Activated CD4-positive, alpha-beta memory T cell treated with anti-CD3 and anti-CD28 coated beads, Interleukin-2, amount 10 ng/mL, durations not matched to agents 7 days and 5 days (primary cell): ENCODE measurements at regions not wholly inside any gene's neighbourhood (a gene's known extent, or its start where the extent isn't known, plus 50 kb on each side); places are given as distances from the start of the nearest gene placed in this dataset.

Source experiments
- CTCF ChIA-PET: fragments of 350-600 bp; sonication (Branson Sonifier 250); formaldehyde crosslinking; loops from one replicate; lab custom pipeline; 2021; ENCODE audit warnings: antibody characterized with exemption, inconsistent platforms; lab: Charles Lee
- POLR2A ChIA-PET: fragments of 350-600 bp; sonication (Branson Sonifier 250); formaldehyde crosslinking; loops from one replicate; lab custom pipeline; 2021; ENCODE audit warnings: antibody characterized with exemption; lab: Charles Lee
- DNase-seq: peaks from one replicate; pipeline ENCODE4 v3.0.0-alpha.2; 2020
- H3K27ac Mint-ChIP-seq: one replicate; pipeline ENCODE4 v1.8.0; 2021; ENCODE audit warnings: mild to moderate bottlenecking, mixed read lengths
- H3K27me3 Mint-ChIP-seq: one replicate; pipeline ENCODE4 v1.8.0; 2021; ENCODE audit warnings: mixed read lengths
- H3K36me3 Mint-ChIP-seq: one replicate; pipeline ENCODE4 v1.8.0; 2021; ENCODE audit warnings: low read depth, mixed read lengths
- H3K4me1 Mint-ChIP-seq: one replicate; pipeline ENCODE4 v1.8.0; 2021; ENCODE audit warnings: mixed read lengths
- H3K4me3 Mint-ChIP-seq: one replicate; pipeline ENCODE4 v1.8.0; 2021; ENCODE audit warnings: mild to moderate bottlenecking, mixed read lengths
- H3K9me3 Mint-ChIP-seq: one replicate; pipeline ENCODE4 v1.8.0; 2021; ENCODE audit warnings: mixed read lengths

DNA sequence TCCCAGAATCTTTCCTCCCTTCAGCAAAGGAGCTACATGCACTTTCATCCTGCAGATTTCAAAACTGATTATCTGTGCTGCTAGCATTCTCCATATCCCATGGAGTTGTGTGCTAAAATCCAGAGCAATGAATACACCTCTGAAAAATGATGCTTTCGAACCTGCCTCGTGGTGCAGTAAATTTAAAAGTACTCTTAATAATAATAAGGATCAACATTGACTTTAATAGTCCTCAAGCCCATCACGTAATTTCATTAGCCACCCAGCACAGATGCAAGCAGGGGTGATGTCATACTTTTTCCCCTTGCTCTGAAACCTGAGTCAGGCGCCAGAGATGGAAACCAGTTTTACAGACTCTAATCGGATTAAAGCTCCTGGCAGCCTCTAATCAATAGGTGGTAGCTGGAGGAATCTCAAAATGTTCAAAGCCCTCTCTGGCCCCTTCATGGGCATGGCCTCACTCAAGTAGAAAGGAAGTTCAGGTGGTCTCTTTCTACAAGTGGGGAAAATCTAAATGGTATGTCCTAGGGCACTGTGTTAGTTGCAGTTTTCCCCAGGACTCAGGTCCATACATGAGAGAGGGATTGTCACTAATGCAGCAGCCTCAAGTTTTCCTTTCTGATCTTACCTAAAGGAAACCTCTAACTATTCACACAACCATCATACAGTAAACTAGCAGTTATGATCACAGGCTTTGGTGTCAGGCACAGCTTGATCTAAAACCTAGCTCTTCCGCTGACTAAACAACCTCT, 221.6 kb upstream of the SLC30A5 start:
- Mint-ChIP-seq H3K36me3 (no peaks in the 10 kb centered on the region), H3K4me1 (no peaks in the 10 kb centered on the region), H3K9me3 (no peaks in the 10 kb centered on the region), H3K27me3 (peaks cover 4% of the 10 kb centered on the region), H3K4me3 (no peak overlapping the region), H3K27ac (no peak overlapping the region)
- no peak for DNase-seq
- CTCF ChIA-PET, result no interaction called here
- POLR2A ChIA-PET, result no interaction called here

DNA sequence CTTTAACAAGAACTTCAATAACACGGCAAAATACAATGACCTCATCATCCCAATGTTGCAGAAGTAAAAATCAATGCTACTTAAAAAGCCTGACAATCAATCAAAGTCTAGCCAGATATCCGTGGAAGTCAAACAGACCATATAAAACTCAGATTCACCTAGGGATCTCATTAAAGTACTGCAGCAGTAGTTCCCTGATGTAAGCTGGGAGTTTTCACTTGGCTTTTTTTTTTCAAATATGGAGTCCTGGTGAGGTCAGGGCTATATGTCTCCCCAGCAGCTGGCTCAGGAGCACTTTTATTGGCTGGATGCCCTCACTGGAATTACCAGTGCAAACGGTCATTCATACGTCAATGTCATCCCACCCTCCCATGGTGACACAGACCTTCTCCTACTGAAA, 220.6 kb upstream of the SLC30A5 start:
- Mint-ChIP-seq H3K36me3 (no peaks in the 10 kb centered on the region), H3K27ac (no peak overlapping the region), H3K27me3 (no peaks in the 10 kb centered on the region), H3K9me3 (no peaks in the 10 kb centered on the region), H3K4me3 (no peak overlapping the region), H3K4me1 (no peaks in the 10 kb centered on the region)
- DNase-seq, result no peak
- CTCF ChIA-PET, result interaction anchor here (0.6 kb wide), 1 partner anchor 227 kb away, joined by 5 read pairs; no protein-coding TSS in a partner anchor
- POLR2A ChIA-PET, result no interaction called here

DNA sequence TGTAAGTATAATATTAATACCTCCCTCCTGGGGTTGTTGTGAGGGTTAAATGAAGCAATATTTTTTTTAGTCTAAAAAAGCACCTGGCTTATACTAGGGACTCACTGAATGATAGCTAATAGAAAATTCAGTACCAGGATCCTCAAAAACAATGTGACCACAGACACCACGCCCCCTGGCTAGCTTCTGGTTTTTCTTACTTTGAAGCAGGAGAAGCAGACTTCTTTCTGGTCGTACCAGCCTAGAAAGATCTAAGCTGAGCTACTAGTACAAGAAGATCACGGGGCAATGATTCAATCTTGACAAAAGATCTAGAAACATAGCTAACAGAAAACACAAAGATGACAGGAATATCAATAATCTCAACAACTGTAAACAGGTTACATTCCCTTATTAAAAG, 218.5 kb upstream of the SLC30A5 start:
- no peak overlapping the region for H3K27ac Mint-ChIP-seq
- no peak for DNase-seq
- CTCF ChIA-PET, result no interaction called here

DNA sequence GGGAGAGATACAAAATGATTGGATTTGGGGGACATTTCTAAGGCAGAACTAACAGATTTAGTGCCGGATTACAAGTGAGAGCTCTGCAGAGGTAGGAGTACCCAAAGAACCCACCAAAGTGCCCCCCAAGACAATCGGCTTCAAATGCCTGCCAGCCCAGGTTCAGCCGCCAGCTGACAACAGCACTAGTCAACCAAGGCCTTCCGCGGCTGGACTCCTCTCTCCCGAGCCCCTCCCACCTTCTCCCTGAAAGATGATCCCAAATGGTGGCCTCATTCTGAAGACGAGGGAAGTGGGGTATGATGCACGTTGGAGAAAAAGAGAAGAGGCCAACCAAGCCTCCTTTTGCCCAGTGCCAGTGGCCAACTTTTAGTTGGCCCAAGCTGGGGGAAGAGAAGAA, 210.4 kb upstream of the SLC30A5 start:
- H3K36me3 Mint-ChIP-seq, result no peaks in the 10 kb centered on the region

More for the DNA sequence above, 218.5 kb upstream of the SLC30A5 start:
- no peaks in the 10 kb centered on the region for H3K36me3 Mint-ChIP-seq
- H3K4me3 Mint-ChIP-seq, result no peak overlapping the region
- no peaks in the 10 kb centered on the region for H3K4me1 Mint-ChIP-seq
- H3K27me3 Mint-ChIP-seq, result no peaks in the 10 kb centered on the region
- POLR2A ChIA-PET, result no interaction called here
- no peaks in the 10 kb centered on the region for H3K9me3 Mint-ChIP-seq

DNA sequence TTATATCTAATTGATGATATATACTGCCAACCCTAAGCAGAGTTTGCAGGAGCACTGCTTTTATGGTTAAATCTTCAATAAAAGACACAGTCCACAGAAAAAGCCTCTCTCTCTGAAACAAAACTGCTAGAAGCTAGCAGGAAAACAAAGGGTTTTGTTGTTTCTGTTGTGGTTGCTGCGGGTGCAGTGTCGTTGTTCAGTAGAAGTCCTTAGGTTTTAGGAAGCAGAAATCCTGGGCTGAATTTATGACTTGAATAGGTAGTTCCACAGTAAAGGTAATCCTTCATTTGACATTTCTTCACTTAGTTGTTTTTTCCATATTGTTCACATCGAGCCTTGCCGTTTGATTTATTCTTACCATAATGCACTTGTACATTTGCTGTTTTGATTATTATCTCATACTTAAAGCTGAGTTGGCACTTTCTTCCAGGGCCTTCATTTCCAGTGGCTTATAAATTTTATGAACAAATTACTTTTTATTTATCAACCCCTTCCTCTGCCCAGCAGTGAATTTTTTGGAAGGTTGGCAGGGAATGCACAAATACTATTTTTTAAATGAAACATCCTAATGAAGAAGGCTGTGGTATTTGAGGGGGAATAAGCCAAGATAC, 209.6 kb upstream of the SLC30A5 start:
- ChIA-PET POLR2A (no interaction called here), CTCF (interaction anchor here (0.7 to 0.9 kb wide), 2 partner anchors 28 to 182 kb away, joined by 3 read pairs; no protein-coding TSS in a partner anchor)
- H3K27ac Mint-ChIP-seq, result no peak overlapping the region
- peaks cover 22% of the 10 kb centered on the region for H3K4me1 Mint-ChIP-seq
- DNase-seq, result no peak
- H3K4me3 Mint-ChIP-seq, result no peak overlapping the region
- H3K9me3 Mint-ChIP-seq, result no peaks in the 10 kb centered on the region
- H3K27me3 Mint-ChIP-seq, result no peaks in the 10 kb centered on the region
- H3K36me3 Mint-ChIP-seq, result no peaks in the 10 kb centered on the region

More for the DNA sequence above, 210.4 kb upstream of the SLC30A5 start:
- CTCF ChIA-PET, result no interaction called here
- no peak for DNase-seq
- Mint-ChIP-seq H3K9me3 (no peaks in the 10 kb centered on the region), H3K27ac (no peak overlapping the region), H3K4me1 (peaks cover 22% of the 10 kb centered on the region), H3K27me3 (no peaks in the 10 kb centered on the region), H3K4me3 (no peak overlapping the region)
- POLR2A ChIA-PET, result no interaction called here

DNA sequence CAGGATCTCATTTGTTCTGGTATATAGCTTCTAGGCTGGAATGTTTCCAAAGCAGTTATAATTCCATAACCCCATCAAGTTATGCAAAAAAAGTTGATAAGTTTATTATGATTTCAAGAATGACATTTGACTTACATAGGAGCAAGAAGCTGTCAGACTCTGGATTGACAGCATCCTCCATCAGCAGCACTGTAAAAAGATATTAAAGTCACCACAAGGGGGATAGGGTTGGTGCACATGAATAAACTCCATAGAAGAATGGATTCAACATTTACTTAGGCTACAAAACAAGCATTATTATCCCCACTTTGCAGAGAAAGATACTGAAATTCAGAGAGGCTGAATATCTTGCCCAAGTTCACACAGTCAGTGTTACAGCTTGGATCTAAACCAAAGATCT, 208.9 kb upstream of the SLC30A5 start:
- Mint-ChIP-seq H3K4me3 (no peak overlapping the region), H3K36me3 (no peaks in the 10 kb centered on the region), H3K4me1 (peaks cover 22% of the 10 kb centered on the region), H3K27me3 (no peaks in the 10 kb centered on the region), H3K9me3 (no peaks in the 10 kb centered on the region), H3K27ac (no peak overlapping the region)
- DNase-seq, result no peak
- CTCF ChIA-PET, result interaction anchor here (0.9 kb wide), 1 partner anchor 27 kb away, joined by 3 read pairs; no protein-coding TSS in a partner anchor
- POLR2A ChIA-PET, result no interaction called here

DNA sequence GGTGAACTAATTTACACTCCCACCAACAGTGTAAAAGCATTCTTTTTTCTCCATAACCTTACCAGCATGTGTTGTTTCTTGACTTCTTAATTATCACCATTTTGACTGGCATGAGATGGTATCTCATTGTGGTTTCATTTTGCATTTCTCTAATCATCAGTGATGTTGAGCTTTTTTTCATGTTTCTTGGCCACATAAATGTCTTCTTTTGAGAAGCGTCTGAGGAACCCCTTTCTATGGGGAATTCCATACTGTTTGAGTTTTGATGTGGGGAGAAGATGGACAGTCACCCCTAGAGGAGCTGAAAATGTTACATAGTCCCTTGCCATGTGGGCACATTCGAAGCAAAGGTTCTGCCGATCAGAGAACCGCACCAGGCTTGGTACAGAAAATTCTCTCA, 207.0 kb upstream of the SLC30A5 start:
- no peaks in the 10 kb centered on the region for H3K27me3 Mint-ChIP-seq
- H3K36me3 Mint-ChIP-seq, result no peaks in the 10 kb centered on the region
- no peak overlapping the region for H3K27ac Mint-ChIP-seq
- ChIA-PET CTCF (no interaction called here), POLR2A (interaction anchor here (0.6 kb wide), 1 partner anchor 41 kb away, joined by 3 read pairs; no protein-coding TSS in a partner anchor)
- peaks cover 29% of the 10 kb centered on the region for H3K4me1 Mint-ChIP-seq
- no peak overlapping the region for H3K4me3 Mint-ChIP-seq
- H3K9me3 Mint-ChIP-seq, result no peaks in the 10 kb centered on the region
- DNase-seq, result no peak

DNA sequence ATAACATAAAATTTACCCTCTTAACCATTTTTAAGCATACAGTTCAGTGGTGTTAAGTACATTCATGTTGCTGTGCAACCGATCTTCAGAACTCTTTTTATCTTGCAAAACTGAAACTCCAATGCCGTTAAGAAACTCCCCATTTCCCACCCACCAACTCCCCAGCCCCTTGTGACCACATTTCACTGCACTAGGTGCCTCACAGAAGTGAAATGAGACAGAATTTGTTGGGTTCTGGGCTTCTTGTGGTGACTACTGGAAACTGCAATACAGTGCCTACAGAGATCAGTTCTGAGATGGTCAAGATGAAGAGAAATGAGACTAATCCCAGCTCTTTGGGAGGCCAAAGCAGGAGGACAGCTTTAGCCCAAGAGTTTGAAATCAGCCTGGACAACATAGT, 202.1 kb upstream of the SLC30A5 start:
- ChIA-PET CTCF (no interaction called here), POLR2A (no interaction called here)
- Mint-ChIP-seq H3K27ac (no peak overlapping the region), H3K27me3 (no peaks in the 10 kb centered on the region), H3K4me1 (peaks cover 20% of the 10 kb centered on the region), H3K9me3 (peaks cover 2% of the 10 kb centered on the region), H3K4me3 (no peak overlapping the region), H3K36me3 (no peaks in the 10 kb centered on the region)
- peak; percentile 20 for DNase-seq

DNA sequence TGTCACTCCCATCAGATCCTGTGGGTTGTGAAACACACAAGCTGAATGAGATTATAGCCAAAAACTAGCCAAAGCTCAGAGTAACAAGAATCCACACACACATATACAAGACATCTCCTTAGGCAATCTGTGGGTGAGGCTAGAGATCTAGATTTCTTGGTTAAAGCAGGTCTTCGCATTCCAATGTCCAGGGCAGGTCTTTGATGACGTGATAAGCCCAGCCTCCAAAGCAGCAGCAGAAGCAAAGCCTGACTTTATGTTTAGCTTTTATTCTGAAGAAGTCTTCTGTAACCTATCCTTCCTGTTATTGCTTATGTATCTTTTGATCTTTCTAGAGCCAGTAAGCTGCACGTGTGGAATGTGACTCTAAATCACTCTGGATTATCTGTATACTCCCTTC, 199.1 kb upstream of the SLC30A5 start:
- ChIA-PET POLR2A (no interaction called here), CTCF (no interaction called here)
- H3K27me3 Mint-ChIP-seq, result no peaks in the 10 kb centered on the region
- no peaks in the 10 kb centered on the region for H3K36me3 Mint-ChIP-seq
- no peak for DNase-seq
- H3K9me3 Mint-ChIP-seq, result peaks cover 2% of the 10 kb centered on the region
- no peak overlapping the region for H3K27ac Mint-ChIP-seq
- H3K4me1 Mint-ChIP-seq, result peaks cover 15% of the 10 kb centered on the region
- H3K4me3 Mint-ChIP-seq, result no peak overlapping the region

DNA sequence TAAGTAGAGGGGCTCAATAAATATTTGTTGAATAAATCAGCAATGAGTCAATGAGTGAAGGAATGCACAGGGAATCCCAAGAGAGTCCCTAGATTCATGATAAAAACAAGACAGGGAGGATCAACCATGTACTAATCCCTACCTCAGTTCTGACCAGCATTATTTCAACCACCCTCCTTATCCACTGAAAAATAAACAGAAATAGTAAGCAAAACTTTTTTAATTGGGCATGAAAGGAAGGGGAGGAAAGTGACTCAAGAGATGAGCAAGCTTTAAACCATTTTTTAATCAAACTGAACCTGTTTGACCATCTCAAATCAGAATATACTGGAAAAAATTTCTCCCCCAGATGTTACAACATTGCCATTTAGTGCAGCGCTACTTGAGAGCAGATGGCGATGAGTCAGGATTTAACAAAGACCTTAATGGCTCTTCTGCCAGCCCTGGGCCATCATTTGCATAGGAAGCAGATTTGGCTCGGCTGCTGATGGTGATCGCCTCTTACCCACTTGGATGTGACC, 194.8 kb upstream of the SLC30A5 start:
- Mint-ChIP-seq H3K36me3 (no peaks in the 10 kb centered on the region), H3K9me3 (no peaks in the 10 kb centered on the region), H3K27ac (no peak overlapping the region), H3K27me3 (no peaks in the 10 kb centered on the region), H3K4me3 (no peak overlapping the region), H3K4me1 (no peaks in the 10 kb centered on the region)
- no peak for DNase-seq
- ChIA-PET CTCF (no interaction called here), POLR2A (no interaction called here)

DNA sequence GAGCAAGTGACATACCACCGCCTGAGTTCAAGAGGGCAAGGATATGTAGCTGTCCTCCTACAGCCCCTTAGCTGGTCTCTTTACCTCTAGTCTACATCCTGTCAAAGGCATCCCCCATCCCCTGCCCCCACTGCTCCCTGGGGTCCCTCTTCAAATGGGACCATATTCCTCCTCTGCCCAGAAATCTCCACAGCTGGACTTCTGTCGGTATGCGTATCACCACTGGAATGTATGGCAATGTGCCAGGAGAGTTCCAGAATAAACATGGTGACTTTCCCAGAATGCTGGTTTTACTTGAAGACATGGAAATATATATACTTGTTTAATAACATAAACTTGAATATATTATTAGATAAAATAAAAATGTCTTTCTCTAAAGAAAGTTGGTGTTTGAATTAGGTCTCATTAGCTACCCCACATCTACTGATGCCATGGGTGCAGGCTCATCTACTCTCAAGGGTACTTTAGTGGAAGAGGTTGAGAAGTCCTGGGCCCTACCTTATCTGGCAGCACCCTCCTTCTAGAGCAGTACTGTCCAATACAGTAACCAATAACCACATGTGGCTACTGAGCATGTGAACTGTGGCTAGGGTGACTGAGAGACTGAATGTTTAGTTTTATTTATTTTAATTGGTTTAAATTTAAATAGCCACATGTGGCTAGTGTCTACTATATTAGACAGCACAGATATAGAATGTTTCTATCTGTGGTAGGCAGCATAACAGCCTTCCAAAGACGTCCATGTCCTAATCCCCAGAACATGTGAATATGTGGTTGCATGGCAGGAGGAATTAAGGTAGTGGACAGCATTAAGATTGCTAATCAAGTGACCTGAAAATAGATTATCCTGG, 181.7 kb upstream of the SLC30A5 start:
- H3K27me3 Mint-ChIP-seq, result no peaks in the 10 kb centered on the region
- CTCF ChIA-PET, result interaction anchor here (1.0 kb wide), 1 partner anchor 27 kb away, joined by 3 read pairs; no protein-coding TSS in a partner anchor
- no peak for DNase-seq
- no peaks in the 10 kb centered on the region for H3K4me1 Mint-ChIP-seq
- POLR2A ChIA-PET, result no interaction called here
- H3K4me3 Mint-ChIP-seq, result no peak overlapping the region
- H3K9me3 Mint-ChIP-seq, result no peaks in the 10 kb centered on the region
- H3K36me3 Mint-ChIP-seq, result no peaks in the 10 kb centered on the region
- H3K27ac Mint-ChIP-seq, result no peak overlapping the region

DNA sequence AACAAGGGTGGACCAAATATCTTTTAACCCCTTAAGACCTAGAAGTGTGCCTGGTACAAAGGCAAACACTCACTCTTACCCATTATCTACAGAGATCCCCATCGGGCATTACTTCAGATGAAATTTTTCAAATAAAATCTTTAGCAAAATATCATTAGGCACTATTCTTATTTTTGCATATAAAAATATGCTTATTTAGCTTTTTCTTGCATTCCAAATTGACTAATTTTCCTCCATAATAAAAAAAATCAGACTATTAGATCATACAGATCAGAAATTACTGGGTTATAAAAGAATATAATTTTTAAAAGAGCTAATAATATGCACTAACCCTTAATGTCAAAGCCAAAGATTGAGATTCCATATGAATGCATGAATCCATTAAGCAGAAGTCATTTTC, 178.7 kb upstream of the SLC30A5 start:
- H3K36me3 Mint-ChIP-seq, result no peaks in the 10 kb centered on the region
- CTCF ChIA-PET, result no interaction called here
- no peaks in the 10 kb centered on the region for H3K27me3 Mint-ChIP-seq
- H3K27ac Mint-ChIP-seq, result no peak overlapping the region
- H3K9me3 Mint-ChIP-seq, result peaks cover 6% of the 10 kb centered on the region
- H3K4me1 Mint-ChIP-seq, result no peaks in the 10 kb centered on the region
- H3K4me3 Mint-ChIP-seq, result no peak overlapping the region
- POLR2A ChIA-PET, result no interaction called here
- DNase-seq, result no peak

DNA sequence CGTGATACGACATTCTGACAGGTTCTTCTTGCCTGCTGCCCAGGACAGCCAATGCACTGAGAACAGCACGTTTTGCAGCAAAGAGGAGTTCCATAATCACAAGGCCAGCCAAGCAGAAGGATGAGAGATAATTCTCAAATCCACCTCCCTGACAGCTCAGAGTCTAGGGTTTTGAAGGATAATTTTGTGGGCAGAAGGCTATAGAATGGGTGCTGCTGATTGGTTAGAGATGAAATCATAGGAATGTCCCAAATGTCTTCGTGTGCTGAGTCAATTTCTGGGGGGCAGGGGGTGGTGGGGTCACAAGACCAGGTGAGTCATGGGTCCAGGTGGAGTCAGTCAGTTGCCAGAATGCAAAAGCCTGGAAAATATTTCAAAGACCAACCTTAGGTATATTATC, 175.5 kb upstream of the SLC30A5 start:
- ChIA-PET POLR2A (no interaction called here), CTCF (no interaction called here)

More for the DNA sequence above, 175.5 kb upstream of the SLC30A5 start:
- Mint-ChIP-seq H3K27me3 (peaks cover under 1% of the 10 kb centered on the region), H3K4me1 (no peaks in the 10 kb centered on the region), H3K36me3 (no peaks in the 10 kb centered on the region), H3K9me3 (peaks cover 9% of the 10 kb centered on the region), H3K4me3 (no peak overlapping the region), H3K27ac (no peak overlapping the region)
- no peak for DNase-seq
